ENCODE measurements at regions not wholly inside any gene's neighbourhood (a gene's known extent, or its start where the extent isn't known, plus 50 kb on each side); places are given as distances from the start of the nearest gene placed in this dataset.

GRCh38 chr18:42582266-42582665, 533.2 kb downstream of the RIT2 start:
- Histone ChIP-seq H3K36me3 (no peaks in the 10 kb centered on the region), H3K9me3 (no peaks in the 10 kb centered on the region), H3K27me3 (no peaks in the 10 kb centered on the region), H3K4me1 (no peaks in the 10 kb centered on the region), H3K4me3 (ENCODE audit: low read depth, low read length) (no peak overlapping the region)
- no peak for DNase-seq
- TF ChIP-seq CTCF (IDR thresholded peaks at IDR 0.05; ENCODE audit: low read depth, low read length), result no peak

- Histone ChIP-seq H3K4me3 (ENCODE audit: low read depth, low read length) (no peak overlapping the region), H3K9me3 (no peaks in the 10 kb centered on the region), H3K27me3 (no peaks in the 10 kb centered on the region), H3K36me3 (no peaks in the 10 kb centered on the region), H3K4me1 (no peaks in the 10 kb centered on the region)
- DNase-seq, result no peak
- no peak for TF ChIP-seq CTCF (IDR thresholded peaks at IDR 0.05; ENCODE audit: low read depth, low read length)
Measured at GRCh38 chr18:42583283-42583731, 532.2 kb downstream of the RIT2 start.

- Histone ChIP-seq H3K4me1 (no peaks in the 10 kb centered on the region), H3K4me3 (ENCODE audit: low read depth, low read length) (no peak overlapping the region), H3K36me3 (no peaks in the 10 kb centered on the region), H3K9me3 (no peaks in the 10 kb centered on the region), H3K27me3 (no peaks in the 10 kb centered on the region)
- DNase-seq, result no peak
- TF ChIP-seq CTCF (IDR thresholded peaks at IDR 0.05; ENCODE audit: low read depth, low read length), result no peak
Measured at GRCh38 chr18:42586601-42587000, 528.9 kb downstream of the RIT2 start.

GRCh38 chr18:42588786-42589185, 526.7 kb downstream of the RIT2 start:
- no peaks in the 10 kb centered on the region for H3K36me3 ChIP-seq
- no peaks in the 10 kb centered on the region for H3K4me1 ChIP-seq
- no peak overlapping the region for H3K4me3 ChIP-seq (ENCODE audit: low read depth, low read length)
- DNase-seq, result no peak
- H3K27me3 ChIP-seq, result no peaks in the 10 kb centered on the region
- TF ChIP-seq CTCF (IDR thresholded peaks at IDR 0.05; ENCODE audit: low read depth, low read length), result no peak
- H3K9me3 ChIP-seq, result no peaks in the 10 kb centered on the region

- Histone ChIP-seq H3K4me3 (ENCODE audit: low read depth, low read length) (no peak overlapping the region), H3K36me3 (no peaks in the 10 kb centered on the region), H3K4me1 (no peaks in the 10 kb centered on the region), H3K9me3 (no peaks in the 10 kb centered on the region), H3K27me3 (no peaks in the 10 kb centered on the region)
- TF ChIP-seq CTCF (IDR thresholded peaks at IDR 0.05; ENCODE audit: low read depth, low read length), result no peak
- DNase-seq, result no peak
Measured at GRCh38 chr18:42604820-42605219, 510.7 kb downstream of the RIT2 start.

GRCh38 chr18:42606886-42607495, 508.5 kb downstream of the RIT2 start:
- H3K4me1 ChIP-seq, result no peaks in the 10 kb centered on the region
- H3K27me3 ChIP-seq, result no peaks in the 10 kb centered on the region
- DNase-seq, result no peak
- no peaks in the 10 kb centered on the region for H3K36me3 ChIP-seq
- no peak for TF ChIP-seq CTCF (IDR thresholded peaks at IDR 0.05; ENCODE audit: low read depth, low read length)
- H3K4me3 ChIP-seq (ENCODE audit: low read depth, low read length), result no peak overlapping the region
- no peaks in the 10 kb centered on the region for H3K9me3 ChIP-seq

All from BE2C (cell line).